Peyer's patch (tissue), 4 donors: ENCODE measurements at regions not wholly inside any gene's neighbourhood (a gene's known extent, or its start where the extent isn't known, plus 50 kb on each side); places are given as distances from the start of the nearest gene placed in this dataset.
"Not testable (repeated sequence)": the region's sequence is repeated elsewhere in the genome, so short reads cannot be mapped to it uniquely, and the experiment has no call there.

Source experiments
- DNase-seq, 3 donors: peaks; one replicate each; pipeline ENCODE4 v3.0.0-alpha.2; 2017 to 2019
- H3K27ac ChIP-seq, 4 donors: fragments of 200-600 bp; sonication (generic); one replicate each; pipeline ENCODE4 v1.5.1; 2016 to 2019
- H3K27me3 ChIP-seq, 2 donors: fragments of 200-600 bp; sonication (generic); one replicate each; pipeline ENCODE4 v1.5.1; 2019
- H3K36me3 ChIP-seq, 3 donors: fragments of 200-600 bp; sonication (generic); one replicate each; pipeline ENCODE4 v1.5.1; 2016 to 2019
- H3K4me1 ChIP-seq, 4 donors: fragments of 200-600 bp; sonication (generic); one replicate each; pipeline ENCODE4 v1.5.1; 2016 to 2019
- H3K4me3 ChIP-seq, 4 donors: fragments of 200-600 bp; sonication (generic); 1 replicate in 3 of 4; 2 replicates in 1 of 4; pipeline ENCODE4 v1.5.1; 2016 to 2019; ENCODE audit warnings: mild to moderate bottlenecking in 1 of 4
- H3K9me3 ChIP-seq, 4 donors: fragments of 200-600 bp; sonication (generic); one replicate each; pipeline ENCODE4 v1.5.1; 2016 to 2019; ENCODE audit warnings: mild to moderate bottlenecking in 1 of 4
- POLR2A ChIP-seq, 2 donors: fragments of 450-650 bp; IDR thresholded peaks; one replicate each; pipeline ENCODE4 v1.5.1; 2017; ENCODE audit warnings: antibody characterized with exemption in 2 of 2, mild to moderate bottlenecking in 2 of 2, moderate library complexity in 2 of 2
- TF ChIP-seq, protein P1 (sequence below), 6 experiments: fragments of 450-650 bp in 4 of 6; fragments of 200-600 bp in 2 of 6; sonication (generic) in 1 of 6; IDR thresholded peaks; one replicate each; pipeline ENCODE4 v1.5.1; 2017 to 2019; ENCODE audit warnings: antibody characterized with exemption in 6 of 6, mild to moderate bottlenecking in 3 of 6, moderate library complexity in 1 of 6

DNA sequence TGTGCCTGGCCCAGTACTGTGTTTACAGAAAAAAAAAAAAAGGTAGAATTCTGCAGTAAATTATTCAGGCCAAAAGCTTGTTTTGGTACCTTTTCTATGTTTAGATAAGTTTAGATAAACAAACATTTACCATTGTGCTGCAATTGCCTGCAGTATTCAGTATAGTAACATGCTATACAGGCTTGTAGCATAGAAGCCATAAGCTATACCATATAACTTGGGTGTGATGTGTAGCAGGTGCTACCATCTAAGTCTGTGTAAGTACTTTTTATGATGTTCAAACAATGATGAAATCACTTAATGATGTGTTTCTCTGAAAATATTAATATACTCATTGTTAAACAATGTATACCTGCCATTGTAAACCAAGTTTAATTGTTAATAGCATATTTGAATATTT lies 241.6 kb upstream of the HS3ST1 start:
- Histone ChIP-seq H3K27ac (no peak overlapping the region), H3K36me3 (no peaks in the 10 kb centered on the region), H3K4me3 (no peak overlapping the region), H3K9me3 (no peaks in the 10 kb centered on the region), H3K27me3 (no peaks in the 10 kb centered on the region), H3K4me1 (no peaks in the 10 kb centered on the region)
- TF ChIP-seq, protein P1, sequence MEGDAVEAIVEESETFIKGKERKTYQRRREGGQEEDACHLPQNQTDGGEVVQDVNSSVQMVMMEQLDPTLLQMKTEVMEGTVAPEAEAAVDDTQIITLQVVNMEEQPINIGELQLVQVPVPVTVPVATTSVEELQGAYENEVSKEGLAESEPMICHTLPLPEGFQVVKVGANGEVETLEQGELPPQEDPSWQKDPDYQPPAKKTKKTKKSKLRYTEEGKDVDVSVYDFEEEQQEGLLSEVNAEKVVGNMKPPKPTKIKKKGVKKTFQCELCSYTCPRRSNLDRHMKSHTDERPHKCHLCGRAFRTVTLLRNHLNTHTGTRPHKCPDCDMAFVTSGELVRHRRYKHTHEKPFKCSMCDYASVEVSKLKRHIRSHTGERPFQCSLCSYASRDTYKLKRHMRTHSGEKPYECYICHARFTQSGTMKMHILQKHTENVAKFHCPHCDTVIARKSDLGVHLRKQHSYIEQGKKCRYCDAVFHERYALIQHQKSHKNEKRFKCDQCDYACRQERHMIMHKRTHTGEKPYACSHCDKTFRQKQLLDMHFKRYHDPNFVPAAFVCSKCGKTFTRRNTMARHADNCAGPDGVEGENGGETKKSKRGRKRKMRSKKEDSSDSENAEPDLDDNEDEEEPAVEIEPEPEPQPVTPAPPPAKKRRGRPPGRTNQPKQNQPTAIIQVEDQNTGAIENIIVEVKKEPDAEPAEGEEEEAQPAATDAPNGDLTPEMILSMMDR (IDR thresholded peaks at IDR 0.05) = no peak
- no peak for TF ChIP-seq POLR2A (IDR thresholded peaks at IDR 0.05)
- no peak for DNase-seq

DNA sequence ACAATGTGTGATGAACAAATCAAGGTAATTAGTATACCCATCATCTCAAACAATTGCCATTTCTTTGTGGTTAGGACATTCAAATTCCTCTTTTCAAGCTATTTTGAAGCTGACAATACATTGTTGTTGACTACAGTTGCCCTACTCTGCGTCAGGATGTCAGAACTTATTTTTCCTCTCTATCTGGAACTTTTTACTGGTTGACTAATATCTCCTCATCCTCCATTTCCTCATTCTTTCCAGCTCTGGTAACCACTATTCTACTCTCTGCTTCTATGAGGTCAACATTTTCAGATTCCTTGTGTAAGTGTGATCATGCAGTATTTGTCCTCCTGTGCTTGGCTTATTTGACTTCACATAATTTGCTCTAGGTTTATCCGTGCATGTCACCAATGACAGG lies 240.5 kb upstream of the HS3ST1 start:
- H3K36me3 ChIP-seq = no peaks in the 10 kb centered on the region
- no peak for DNase-seq
- TF ChIP-seq POLR2A (IDR thresholded peaks at IDR 0.05) = no peak
- TF ChIP-seq, protein P1 (IDR thresholded peaks at IDR 0.05) = no peak
- no peaks in the 10 kb centered on the region for H3K4me1 ChIP-seq
- H3K27me3 ChIP-seq = no peaks in the 10 kb centered on the region
- no peaks in the 10 kb centered on the region for H3K9me3 ChIP-seq
- no peak overlapping the region for H3K4me3 ChIP-seq
- no peak overlapping the region for H3K27ac ChIP-seq

DNA sequence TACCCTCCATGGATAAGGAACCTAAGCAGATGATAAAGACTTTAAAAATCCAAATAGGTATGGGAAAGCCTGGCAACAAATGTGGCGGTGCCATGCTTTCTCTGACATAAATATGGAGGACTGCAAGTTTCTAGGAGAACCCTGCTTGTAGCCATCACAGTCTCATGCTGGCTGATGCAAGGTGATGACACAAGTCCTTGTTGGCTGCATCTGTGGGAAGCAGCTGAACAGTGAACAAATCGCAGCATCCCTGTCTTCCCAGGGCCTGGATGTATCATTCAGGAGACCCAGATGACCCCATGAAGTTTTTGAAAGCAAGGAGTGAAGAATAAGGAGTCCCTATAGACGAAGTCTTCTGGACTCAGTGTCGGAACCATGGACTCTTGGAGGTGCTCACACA lies 234.4 kb upstream of the HS3ST1 start:
- no peaks in the 10 kb centered on the region for H3K4me1 ChIP-seq
- no peaks in the 10 kb centered on the region for H3K36me3 ChIP-seq
- H3K4me3 ChIP-seq = no peak overlapping the region
- no peak overlapping the region for H3K27ac ChIP-seq
- H3K9me3 ChIP-seq = no peaks in the 10 kb centered on the region
- DNase-seq = no peak
- H3K27me3 ChIP-seq = no peaks in the 10 kb centered on the region
- TF ChIP-seq, protein P1 (IDR thresholded peaks at IDR 0.05) = no peak
- no peak for TF ChIP-seq POLR2A (IDR thresholded peaks at IDR 0.05)

DNA sequence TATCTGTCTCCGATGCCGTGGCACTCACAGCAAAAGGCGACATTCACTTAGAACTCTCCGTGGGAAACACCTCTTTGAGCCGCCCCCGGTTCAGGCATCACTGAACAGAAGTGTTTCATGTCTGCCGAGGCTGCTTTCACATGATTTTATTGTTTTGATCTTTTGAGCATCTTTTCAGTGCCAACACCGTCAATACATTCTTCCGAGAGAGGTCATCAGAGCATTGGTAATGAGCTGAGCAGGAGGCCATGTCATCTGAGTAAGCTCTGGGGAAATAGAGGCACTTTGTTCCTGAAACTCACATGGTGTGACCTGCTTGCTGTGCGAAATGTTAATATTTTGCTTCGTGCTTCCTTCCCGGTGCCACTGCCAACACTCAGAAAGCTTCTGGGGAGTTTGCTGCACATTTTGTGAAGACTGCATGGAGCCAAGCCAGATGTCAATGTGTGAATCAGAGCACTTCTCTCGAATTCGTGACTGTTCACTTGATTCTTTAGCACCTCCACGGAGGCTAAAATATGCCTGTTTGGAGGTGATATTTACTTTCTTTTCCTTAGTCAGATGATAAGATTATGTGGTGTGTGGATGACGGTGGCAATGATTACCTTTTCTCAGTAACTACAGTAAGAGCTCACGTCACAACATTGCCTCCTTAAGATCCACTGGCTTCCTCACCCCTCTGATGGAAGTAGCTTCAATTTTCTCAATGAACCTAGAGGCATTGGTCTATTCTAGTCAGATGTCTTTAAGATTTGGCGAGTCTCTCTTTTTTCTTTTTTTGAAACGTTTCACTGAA lies 222.3 kb upstream of the HS3ST1 start:
- Histone ChIP-seq H3K4me3 (no peak overlapping the region), H3K36me3 (no peaks in the 10 kb centered on the region), H3K27ac (no peak overlapping the region), H3K27me3 (no peaks in the 10 kb centered on the region), H3K9me3 (no peaks in the 10 kb centered on the region), H3K4me1 (no peaks in the 10 kb centered on the region)
- TF ChIP-seq POLR2A (IDR thresholded peaks at IDR 0.05) = no peak
- TF ChIP-seq, protein P1 (IDR thresholded peaks at IDR 0.05) = no peak
- no peak for DNase-seq

DNA sequence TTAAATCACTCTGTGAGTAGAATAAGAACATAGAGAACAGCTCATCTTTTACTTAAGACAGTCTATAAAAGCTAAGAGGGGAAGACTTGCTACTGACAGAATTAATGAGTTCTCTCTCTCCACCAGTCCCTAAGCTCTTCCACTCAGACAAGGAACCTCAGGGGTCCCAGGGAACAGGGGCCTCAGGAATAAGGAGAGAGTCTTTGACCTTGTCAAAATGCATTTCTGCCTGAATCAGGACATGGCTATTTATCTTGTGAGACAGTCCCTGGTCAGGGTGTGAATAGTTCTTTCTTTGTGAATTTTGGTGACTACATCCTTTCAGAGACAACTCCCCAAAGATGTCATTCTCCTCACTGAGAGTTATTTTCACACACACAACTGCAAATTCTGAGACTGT lies 218.7 kb upstream of the HS3ST1 start:
- H3K36me3 ChIP-seq = no peaks in the 10 kb centered on the region
- H3K9me3 ChIP-seq = no peaks in the 10 kb centered on the region
- H3K4me3 ChIP-seq = no peak overlapping the region
- H3K27me3 ChIP-seq = no peaks in the 10 kb centered on the region
- no peak overlapping the region for H3K27ac ChIP-seq
- no peaks in the 10 kb centered on the region for H3K4me1 ChIP-seq
- no peak for DNase-seq
- no peak for TF ChIP-seq POLR2A (IDR thresholded peaks at IDR 0.05)
- TF ChIP-seq, protein P1 (IDR thresholded peaks at IDR 0.05) = no peak

DNA sequence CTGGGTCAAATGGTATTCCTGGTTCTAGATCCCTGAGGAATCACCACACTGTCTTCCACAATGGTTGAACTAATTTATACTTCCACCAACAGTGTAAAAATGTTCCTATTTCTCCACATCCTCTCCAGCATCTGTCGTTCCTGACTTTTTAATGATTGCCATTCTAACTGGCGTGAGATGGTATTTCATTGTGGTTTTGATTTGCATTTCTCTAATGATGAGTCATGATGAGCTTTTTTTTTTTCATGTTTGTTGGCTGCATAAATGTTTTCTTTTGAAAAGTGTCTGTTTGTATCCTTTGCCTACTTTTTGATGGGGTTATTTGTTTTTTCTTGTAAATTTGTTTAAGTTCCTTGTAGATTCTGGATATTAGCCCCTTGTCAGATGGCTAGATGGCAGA lies 214.4 kb upstream of the HS3ST1 start:
- H3K4me3 ChIP-seq, H3K27ac ChIP-seq: not testable (repeated sequence)

More for the DNA sequence above, 214.4 kb upstream of the HS3ST1 start:
- not testable (repeated sequence) for H3K9me3 ChIP-seq, H3K4me1 ChIP-seq, DNase-seq, H3K27me3 ChIP-seq, H3K36me3 ChIP-seq
